Kidney epithelial cell (primary cell): ENCODE measurements at regions not wholly inside any gene's neighbourhood (a gene's known extent, or its start where the extent isn't known, plus 50 kb on each side); places are given as distances from the start of the nearest gene placed in this dataset.

ENCODE experiments used
- DNase-seq: peaks from one replicate; pipeline ENCODE4 v3.0.0-alpha.2; 2010; ENCODE audit warnings: low read depth
- H3K27me3 ChIP-seq: 2 replicates; pipeline ENCODE4 v1.6.0; 2011; ENCODE audit warnings: low read length; ENCODE audit not compliant: control insufficient read depth, insufficient read depth
- H3K36me3 ChIP-seq: 2 replicates; pipeline ENCODE4 v1.5.1; 2011; ENCODE audit warnings: low read length; ENCODE audit not compliant: control insufficient read depth, insufficient read depth
- H3K4me3 ChIP-seq: 2 replicates; pipeline ENCODE4 v1.5.1; 2011; ENCODE audit warnings: low read depth, mild to moderate bottlenecking, control low read depth, low read length
- CTCF ChIP-seq: IDR thresholded peaks from 2 replicates; pipeline ENCODE4 v1.5.1; 2011; ENCODE audit warnings: mild to moderate bottlenecking, moderate library complexity, low read length, control low read depth, inconsistent platforms; ENCODE audit not compliant: insufficient read depth, poor library complexity, severe bottlenecking

GRCh38 chr18:67359873-67360838, 156.4 kb downstream of the DSEL start:
- H3K36me3 ChIP-seq = no peaks in the 10 kb centered on the region
- H3K4me3 ChIP-seq = peak overlapping the region; percentile 12
- no peaks in the 10 kb centered on the region for H3K27me3 ChIP-seq
- peak; percentile 85 for DNase-seq
- no peak for TF ChIP-seq CTCF

- no peaks in the 10 kb centered on the region for H3K27me3 ChIP-seq
- DNase-seq = no peak
- no peak for TF ChIP-seq CTCF
- no peak overlapping the region for H3K4me3 ChIP-seq
- no peaks in the 10 kb centered on the region for H3K36me3 ChIP-seq
Measured at GRCh38 chr18:67358947-67359346, 157.6 kb downstream of the DSEL start.

GRCh38 chr18:67354692-67355091, 161.8 kb downstream of the DSEL start:
- TF ChIP-seq CTCF = no peak
- Histone ChIP-seq H3K4me3 (no peak overlapping the region), H3K27me3 (no peaks in the 10 kb centered on the region), H3K36me3 (no peaks in the 10 kb centered on the region)
- DNase-seq = no peak

- Histone ChIP-seq H3K36me3 (no peaks in the 10 kb centered on the region), H3K4me3 (no peak overlapping the region), H3K27me3 (no peaks in the 10 kb centered on the region)
- TF ChIP-seq CTCF = no peak
- DNase-seq = no peak
Measured at GRCh38 chr18:67354091-67354490, 162.4 kb downstream of the DSEL start.

GRCh38 chr18:67347438-67347837, 169.1 kb downstream of the DSEL start:
- Histone ChIP-seq H3K27me3 (no peaks in the 10 kb centered on the region), H3K4me3 (no peak overlapping the region), H3K36me3 (no peaks in the 10 kb centered on the region)
- DNase-seq = no peak
- TF ChIP-seq CTCF = no peak
